ENCODE measurements at regions not wholly inside any gene's neighbourhood (a gene's known extent, or its start where the extent isn't known, plus 50 kb on each side); places are given as distances from the start of the nearest gene placed in this dataset.

DNA sequence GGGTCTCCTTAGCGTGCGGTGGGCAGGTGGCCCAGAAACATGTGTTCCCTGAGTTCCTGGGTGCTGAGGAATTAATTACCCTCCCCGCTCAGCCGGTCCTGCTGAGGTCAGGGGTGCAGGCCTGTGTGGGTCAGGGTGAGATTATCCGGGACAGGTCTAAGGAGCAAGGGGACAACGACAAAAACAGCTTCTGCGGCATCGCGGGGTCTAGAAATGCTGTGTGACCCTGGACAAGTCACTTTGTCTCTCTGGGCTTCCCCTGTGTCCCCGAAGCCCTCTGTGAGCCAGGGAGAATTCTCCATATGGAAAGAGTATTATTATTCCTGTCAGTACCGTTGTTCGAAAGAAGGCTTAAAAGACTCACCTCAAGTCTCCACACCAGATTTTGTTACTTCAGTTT lies 186.1 kb downstream of the MN1 start:
- ATAC-seq (ENCODE audit: low read depth in 2 of 2) (no peak), DNase-seq (no peak)
- Mint-ChIP-seq H3K9me3 (peaks cover 0 to 3% (median 0%) of the 10 kb centered on the region in 7 donors), H3K4me1 (peaks cover 0 to 10% (median 0%) of the 10 kb centered on the region in 3 donors), H3K27ac (no peak overlapping the region), H3K36me3 (no peaks in the 10 kb centered on the region), H3K27me3 (peaks cover 19 to 48% (median 40%) of the 10 kb centered on the region in 3 donors), H3K4me3 (peak overlapping the region in 1 of 8 donors; percentile 62)

DNA sequence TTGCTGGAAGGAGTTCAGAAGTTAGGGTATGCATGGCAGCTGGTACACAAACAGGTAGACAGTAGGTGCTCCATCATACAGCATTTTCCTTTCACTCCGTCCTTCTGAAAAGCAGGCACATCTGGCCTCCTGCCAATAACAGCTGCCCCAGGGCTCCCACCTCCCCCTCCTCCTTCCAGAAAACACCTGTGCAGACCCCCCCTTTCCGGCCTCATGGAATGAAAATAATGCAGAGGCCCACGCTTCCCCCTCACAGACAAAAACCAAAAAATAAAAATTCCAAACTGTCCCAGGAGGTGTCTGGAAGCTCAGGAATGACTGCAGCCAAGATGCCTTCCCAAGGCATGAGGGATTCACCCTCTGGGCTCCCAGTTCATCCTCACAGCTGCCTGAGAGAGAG lies 185.5 kb downstream of the MN1 start:
- H3K27me3 Mint-ChIP-seq = peaks cover 22 to 48% (median 40%) of the 10 kb centered on the region in 3 donors

DNA sequence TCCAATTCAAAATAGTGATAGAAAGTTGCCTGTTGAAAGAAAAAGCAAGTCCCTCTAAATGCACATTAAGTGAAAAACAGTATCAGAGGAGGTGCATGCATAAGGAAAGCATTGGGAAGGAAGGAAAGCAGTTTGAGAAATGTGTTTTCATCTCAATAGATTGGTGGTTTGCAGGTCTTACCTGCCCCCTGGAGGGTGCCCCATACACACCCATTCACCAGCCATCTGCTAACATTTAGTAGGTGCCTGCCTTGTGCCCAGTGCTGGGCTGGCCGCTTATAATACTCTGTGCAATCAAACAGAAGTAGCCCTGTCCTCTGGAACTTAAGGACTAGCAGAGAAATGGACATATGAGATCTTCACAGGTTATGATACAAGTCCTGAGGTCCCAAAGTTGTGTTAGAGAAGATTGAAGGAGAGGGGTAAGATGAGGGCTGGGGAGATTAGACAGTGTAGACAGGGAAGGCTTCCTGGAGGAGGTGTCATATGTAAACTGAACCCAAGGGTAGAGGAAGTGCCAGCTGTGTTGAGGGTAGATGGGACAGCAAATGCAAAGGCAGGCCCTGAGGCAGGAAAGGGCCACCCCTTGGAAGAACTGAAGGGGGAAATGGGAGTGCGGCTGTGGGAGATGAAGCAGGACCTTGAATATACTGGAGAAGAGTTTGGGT lies 184.2 kb downstream of the MN1 start:
- H3K36me3 Mint-ChIP-seq = no peaks in the 10 kb centered on the region
- peak overlapping the region in 1 of 6 donors; percentile 0 for H3K27ac Mint-ChIP-seq
- DNase-seq = no peak
- H3K9me3 Mint-ChIP-seq = peaks cover 0 to 3% (median 0%) of the 10 kb centered on the region in 7 donors
- peaks cover 0 to 10% (median 0%) of the 10 kb centered on the region in 3 donors for H3K4me1 Mint-ChIP-seq
- H3K27me3 Mint-ChIP-seq = peaks cover 21 to 45% (median 39%) of the 10 kb centered on the region in 3 donors
- H3K4me3 Mint-ChIP-seq = no peak overlapping the region
- ATAC-seq (ENCODE audit: low read depth in 2 of 2) = no peak

More for the DNA sequence above, 185.5 kb downstream of the MN1 start:
- Mint-ChIP-seq H3K36me3 (no peaks in the 10 kb centered on the region), H3K4me1 (peaks cover 0 to 10% (median 0%) of the 10 kb centered on the region in 3 donors), H3K9me3 (peaks cover 0 to 3% (median 0%) of the 10 kb centered on the region in 7 donors), H3K27ac (no peak overlapping the region), H3K4me3 (no peak overlapping the region)
- no peak for ATAC-seq (ENCODE audit: low read depth in 2 of 2)
- no peak for DNase-seq

GRCh38 chr22:27620367-27621154 lies 181.0 kb downstream of the MN1 start:
- Mint-ChIP-seq H3K9me3 (peaks cover 0 to 3% (median 0%) of the 10 kb centered on the region in 7 donors), H3K4me3 (no peak overlapping the region), H3K36me3 (no peaks in the 10 kb centered on the region), H3K4me1 (no peaks in the 10 kb centered on the region), H3K27ac (peak overlapping the region in 1 of 6 donors; percentile 60), H3K27me3 (peaks cover 4 to 14% (median 7%) of the 10 kb centered on the region in 3 donors)
- no peak for ATAC-seq (ENCODE audit: low read depth in 2 of 2)
- DNase-seq = no peak

DNA sequence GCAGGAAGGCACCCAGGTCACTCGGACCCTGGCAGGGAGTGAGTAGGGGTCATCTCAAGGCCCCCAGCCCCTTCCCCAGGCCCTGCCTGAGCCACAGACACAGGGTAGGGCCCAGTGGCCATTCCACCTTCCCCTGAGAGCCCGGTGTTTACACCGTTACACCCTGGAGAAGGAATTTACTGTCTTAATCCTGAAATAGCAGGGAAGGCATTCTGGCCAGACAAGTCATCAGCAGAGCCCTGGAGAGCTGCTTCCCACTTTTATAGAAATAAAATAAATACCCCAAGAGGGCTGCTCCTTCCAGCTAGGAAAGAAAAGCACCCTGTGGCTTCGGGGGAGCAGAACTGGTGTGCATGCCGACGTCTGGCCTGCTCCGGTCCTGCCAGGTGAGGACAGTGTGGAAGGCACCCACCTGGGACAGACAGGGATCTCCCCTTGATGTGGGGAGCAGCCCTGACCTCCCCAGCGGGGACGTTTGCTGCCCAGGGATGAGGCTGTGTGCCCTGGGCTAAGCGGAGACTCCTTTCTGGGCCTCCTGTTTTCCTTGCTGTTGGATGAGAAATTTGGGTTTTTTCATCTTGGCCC lies 180.0 kb downstream of the MN1 start:
- DNase-seq = no peak
- H3K9me3 Mint-ChIP-seq = peaks cover 0 to 3% (median 0%) of the 10 kb centered on the region in 7 donors
- H3K4me1 Mint-ChIP-seq = no peaks in the 10 kb centered on the region
- H3K27me3 Mint-ChIP-seq = peaks cover 0 to 6% (median 4%) of the 10 kb centered on the region in 3 donors
- H3K27ac Mint-ChIP-seq = no peak overlapping the region
- ATAC-seq (ENCODE audit: low read depth in 2 of 2) = no peak
- no peaks in the 10 kb centered on the region for H3K36me3 Mint-ChIP-seq
- no peak overlapping the region for H3K4me3 Mint-ChIP-seq

DNA sequence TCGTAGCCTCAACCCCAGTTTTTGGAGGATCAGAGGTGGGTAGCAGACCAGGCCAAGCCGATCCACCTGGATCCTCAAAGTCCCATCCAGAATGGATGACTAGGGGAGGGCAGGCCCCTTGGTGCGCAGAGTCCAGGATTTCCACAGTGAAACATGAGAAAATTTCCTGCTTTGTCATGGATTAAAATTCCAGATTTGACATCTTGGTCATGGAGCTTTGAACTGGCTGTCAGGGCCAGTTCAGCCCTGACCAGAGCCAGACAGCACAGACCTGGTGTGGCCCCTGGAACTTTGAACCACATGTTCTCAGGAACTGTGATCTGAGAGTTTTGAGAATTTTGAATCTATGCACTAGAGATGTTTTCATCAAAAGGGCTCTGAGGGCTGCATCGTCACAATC lies 177.5 kb downstream of the MN1 start:
- H3K36me3 Mint-ChIP-seq = no peaks in the 10 kb centered on the region
- H3K27ac Mint-ChIP-seq = no peak overlapping the region
- no peaks in the 10 kb centered on the region for H3K4me1 Mint-ChIP-seq
- peaks cover 0 to 3% (median 0%) of the 10 kb centered on the region in 7 donors for H3K9me3 Mint-ChIP-seq
- peaks cover 0 to 4% (median 0%) of the 10 kb centered on the region in 3 donors for H3K27me3 Mint-ChIP-seq
- no peak overlapping the region for H3K4me3 Mint-ChIP-seq
- no peak for ATAC-seq (ENCODE audit: low read depth in 2 of 2)
- no peak for DNase-seq

DNA sequence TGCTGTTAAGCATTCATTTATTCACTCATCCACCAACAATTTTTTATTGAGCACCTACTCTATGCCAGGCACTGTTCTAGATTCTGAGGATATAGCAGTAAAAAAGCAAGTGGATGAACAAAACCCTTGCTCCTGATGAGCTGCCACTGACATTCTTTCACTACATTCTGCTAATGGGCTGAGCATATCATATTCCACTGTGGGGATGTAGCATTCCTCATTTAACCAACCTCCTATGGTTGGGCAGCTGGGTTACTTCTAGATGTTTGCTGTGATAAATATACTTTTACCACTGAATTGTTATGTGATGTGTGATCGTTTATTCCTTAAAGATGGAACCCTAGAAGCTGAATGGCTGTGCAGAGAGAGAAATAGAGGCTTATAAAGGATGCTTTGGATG lies 176.9 kb downstream of the MN1 start:
- ATAC-seq (ENCODE audit: low read depth in 2 of 2) (no peak), DNase-seq (no peak)
- H3K9me3 Mint-ChIP-seq = no peaks in the 10 kb centered on the region
- H3K36me3 Mint-ChIP-seq = no peaks in the 10 kb centered on the region
- H3K27ac Mint-ChIP-seq = no peak overlapping the region
- H3K27me3 Mint-ChIP-seq = peaks cover 0 to 4% (median 0%) of the 10 kb centered on the region in 3 donors
- no peak overlapping the region for H3K4me3 Mint-ChIP-seq
- H3K4me1 Mint-ChIP-seq = no peaks in the 10 kb centered on the region

DNA sequence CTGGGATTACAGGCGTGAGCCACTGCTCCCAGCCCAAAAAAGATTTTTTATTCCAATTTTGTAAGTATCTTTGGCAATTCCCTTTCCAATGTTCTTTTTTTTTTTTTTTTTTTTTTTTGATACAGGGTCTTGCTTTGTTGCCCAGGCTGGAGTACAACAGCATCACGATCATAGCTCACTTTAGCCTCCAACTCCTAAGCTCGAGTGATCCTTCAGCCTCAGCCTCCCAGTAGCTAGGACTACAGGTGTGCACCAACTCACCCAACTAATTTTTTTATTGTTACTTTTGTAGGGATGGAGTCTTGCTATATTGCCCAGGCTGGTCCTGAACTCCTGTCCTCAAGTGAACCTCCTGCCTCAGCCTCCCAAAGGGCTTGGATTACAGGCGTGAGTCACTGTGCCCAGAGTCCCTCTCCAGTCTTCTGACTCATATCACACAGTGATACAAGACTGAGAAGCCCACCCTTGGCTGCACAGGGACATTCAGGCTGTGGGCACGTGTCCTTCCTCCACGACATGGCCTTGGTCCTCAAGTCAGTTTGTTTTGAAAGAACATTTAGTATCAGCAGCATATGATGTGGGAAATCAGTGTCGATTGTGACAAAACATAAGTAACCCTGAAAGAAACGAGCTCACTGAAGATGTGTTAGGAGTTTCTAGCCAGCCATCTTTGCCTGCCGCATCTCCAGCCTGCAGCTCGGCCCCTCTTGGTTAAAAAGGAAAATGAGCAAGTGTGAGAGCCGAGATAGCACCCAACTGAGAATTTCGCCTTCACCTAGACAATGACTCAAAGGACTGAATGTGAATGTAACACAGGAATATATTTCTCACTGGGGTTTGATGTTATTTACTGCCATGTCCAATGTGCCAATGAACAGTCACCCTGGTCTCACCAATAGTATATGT lies 175.5 kb downstream of the MN1 start:
- no peaks in the 10 kb centered on the region for H3K9me3 Mint-ChIP-seq

GRCh38 chr22:27626675-27627443 lies 174.7 kb downstream of the MN1 start:
- no peak overlapping the region for H3K27ac Mint-ChIP-seq
- no peak for ATAC-seq (ENCODE audit: low read depth in 2 of 2)
- no peaks in the 10 kb centered on the region for H3K27me3 Mint-ChIP-seq
- no peaks in the 10 kb centered on the region for H3K4me1 Mint-ChIP-seq
- H3K9me3 Mint-ChIP-seq = peaks cover 0 to 7% (median 0%) of the 10 kb centered on the region in 7 donors
- H3K4me3 Mint-ChIP-seq = no peak overlapping the region
- DNase-seq = no peak
- H3K36me3 Mint-ChIP-seq = no peaks in the 10 kb centered on the region

More for the DNA sequence above, 175.5 kb downstream of the MN1 start:
- H3K36me3 Mint-ChIP-seq = no peaks in the 10 kb centered on the region
- H3K4me1 Mint-ChIP-seq = no peaks in the 10 kb centered on the region
- peak overlapping the region in 1 of 6 donors; percentile 56 for H3K27ac Mint-ChIP-seq
- DNase-seq (no peak), ATAC-seq (ENCODE audit: low read depth in 2 of 2) (no peak)
- no peaks in the 10 kb centered on the region for H3K27me3 Mint-ChIP-seq
- no peak overlapping the region for H3K4me3 Mint-ChIP-seq

DNA sequence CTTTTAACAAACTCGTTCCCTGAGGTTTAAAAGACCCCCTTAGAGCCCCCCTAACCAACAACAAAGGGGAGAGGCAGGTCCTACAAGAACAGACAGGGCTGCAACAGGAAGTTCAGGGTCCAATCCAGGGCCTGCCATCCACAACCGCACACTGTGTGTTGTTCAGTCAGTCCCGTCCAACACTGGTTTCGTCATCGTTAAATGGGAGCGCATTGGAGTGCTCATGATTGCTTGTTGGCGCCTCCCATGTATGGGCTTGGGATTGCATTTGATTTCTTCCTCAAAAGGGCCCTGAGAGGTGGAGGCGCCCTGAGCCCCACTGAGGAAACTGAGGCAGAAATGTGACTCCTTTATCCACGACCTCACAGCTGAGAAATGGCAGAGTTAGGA lies 174.1 kb downstream of the MN1 start:
- H3K27ac Mint-ChIP-seq = no peak overlapping the region
- H3K36me3 Mint-ChIP-seq = no peaks in the 10 kb centered on the region
- ATAC-seq (ENCODE audit: low read depth in 2 of 2) (no peak), DNase-seq (no peak)
- H3K27me3 Mint-ChIP-seq = no peaks in the 10 kb centered on the region
- peaks cover 0 to 8% (median 0%) of the 10 kb centered on the region in 7 donors for H3K9me3 Mint-ChIP-seq
- H3K4me3 Mint-ChIP-seq = no peak overlapping the region
- no peaks in the 10 kb centered on the region for H3K4me1 Mint-ChIP-seq

DNA sequence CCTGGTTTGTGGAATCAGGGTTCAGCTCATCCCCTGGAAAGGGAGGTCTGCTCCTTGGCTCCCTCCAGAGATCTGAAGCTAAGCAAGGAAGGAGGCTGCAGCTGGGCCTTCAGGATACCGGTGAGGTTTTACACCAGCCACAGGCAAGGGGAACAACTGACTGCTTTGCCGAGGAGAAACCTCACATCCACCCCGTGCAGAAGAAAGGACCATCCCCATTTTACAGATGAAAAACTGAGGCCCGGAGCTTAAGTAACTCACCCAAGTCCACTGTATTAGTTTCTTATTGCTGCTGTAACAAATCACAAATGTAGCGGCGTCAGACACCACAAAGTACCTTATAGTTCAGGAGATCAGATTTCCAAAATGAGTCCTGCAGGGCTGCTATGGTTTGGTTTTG lies 173.7 kb downstream of the MN1 start:
- ATAC-seq (ENCODE audit: low read depth in 2 of 2) (no peak), DNase-seq (no peak)
- H3K27me3 Mint-ChIP-seq = no peaks in the 10 kb centered on the region
- no peak overlapping the region for H3K4me3 Mint-ChIP-seq
- H3K27ac Mint-ChIP-seq = no peak overlapping the region
- no peaks in the 10 kb centered on the region for H3K36me3 Mint-ChIP-seq
- no peaks in the 10 kb centered on the region for H3K4me1 Mint-ChIP-seq
- H3K9me3 Mint-ChIP-seq = peaks cover 0 to 8% (median 0%) of the 10 kb centered on the region in 7 donors

DNA sequence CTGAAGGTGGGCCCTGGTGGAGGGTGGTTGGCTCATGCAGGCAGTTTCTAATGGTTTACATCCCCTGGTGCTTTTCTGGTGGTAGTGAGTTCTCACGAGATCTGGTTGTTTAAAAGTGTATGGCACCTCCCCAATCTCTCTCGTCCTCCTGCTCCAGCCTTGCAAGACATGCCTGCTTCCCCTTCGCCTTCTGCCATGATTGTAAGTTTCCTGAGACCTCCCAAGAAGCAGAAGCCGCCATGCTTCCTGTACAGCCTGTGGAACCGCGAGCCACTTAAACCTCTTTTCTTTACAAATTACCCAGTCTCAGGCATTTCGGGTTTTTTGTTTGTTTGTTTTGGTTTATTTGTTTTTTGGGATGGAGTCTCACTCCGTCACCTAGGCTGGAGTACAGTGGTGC lies 173.2 kb downstream of the MN1 start:
- H3K4me1 Mint-ChIP-seq = no peaks in the 10 kb centered on the region
- DNase-seq (no peak), ATAC-seq (ENCODE audit: low read depth in 2 of 2) (no peak)
- H3K27me3 Mint-ChIP-seq = peaks cover 0 to 1% (median 0%) of the 10 kb centered on the region in 3 donors
- H3K27ac Mint-ChIP-seq = no peak overlapping the region
- H3K9me3 Mint-ChIP-seq = peaks cover 0 to 8% (median 0%) of the 10 kb centered on the region in 7 donors
- no peaks in the 10 kb centered on the region for H3K36me3 Mint-ChIP-seq
- no peak overlapping the region for H3K4me3 Mint-ChIP-seq
